ENCODE measurements at regions not wholly inside any gene's neighbourhood (a gene's known extent, or its start where the extent isn't known, plus 50 kb on each side); places are given as distances from the start of the nearest gene placed in this dataset.
A peak's percentile ranks its signal among the peaks of the same experiment; 100 is the strongest.

DNA sequence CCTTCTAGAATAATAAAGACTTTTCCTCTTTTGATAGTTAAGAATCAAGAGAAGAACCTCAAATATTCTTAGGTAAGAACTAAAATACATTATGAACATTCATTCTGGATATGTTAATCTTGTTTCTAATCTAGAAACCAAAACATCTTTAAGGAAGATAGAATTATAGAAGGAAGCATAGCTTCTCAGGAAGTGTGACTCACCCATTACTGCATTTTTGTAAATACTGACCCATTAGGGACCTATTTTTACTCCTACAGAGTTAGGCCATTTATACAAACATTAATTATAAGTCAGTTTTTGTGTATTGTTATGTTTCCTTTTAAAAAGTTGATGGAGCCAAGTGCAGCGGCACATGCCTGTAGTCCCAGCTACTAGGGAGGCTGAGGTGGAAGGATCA is 147.1 kb downstream of the NUFIP1 start:
- peaks cover 0 to 2% (median 0%) of the 10 kb centered on the region in 4 donors for H3K27me3 ChIP-seq (ENCODE audit: control insufficient read depth in 4 of 4, insufficient read depth in 4 of 4, low read length in 3 of 4)
- no peak overlapping the region for H3K9ac ChIP-seq (ENCODE audit: low read depth in 1 of 2, low read length in 2 of 2)
- H3K9me3 ChIP-seq (ENCODE audit: control insufficient read depth in 4 of 4, low read length in 3 of 4): no peaks in the 10 kb centered on the region
- H3K36me3 ChIP-seq (ENCODE audit: control insufficient read depth in 4 of 4, insufficient read depth in 3 of 4, low read depth in 1 of 4, low read length in 3 of 4): no peaks in the 10 kb centered on the region
- TF ChIP-seq JUND (IDR thresholded peaks at IDR 0.05) (peak in 1 of 2 donors; percentile 32), REST (IDR thresholded peaks at IDR 0.05) (no peak)
- H3K4me1 ChIP-seq (ENCODE audit: control insufficient read depth in 4 of 4, insufficient read depth in 4 of 4, low read length in 3 of 4): no peaks in the 10 kb centered on the region
- DNase-seq (ENCODE audit: low spot score): no peak
- H3K27ac ChIP-seq (ENCODE audit: low read depth in 1 of 2, low read length in 2 of 2): no peak overlapping the region
- WGBS: 82% methylated on average over 1 of the region's 1 CpG
- no peak overlapping the region for H3K4me3 ChIP-seq (ENCODE audit: low read depth in 1 of 3, low read length in 3 of 3)

GRCh38 chr13:44840131-44840530 is 149.1 kb downstream of the NUFIP1 start:
- 61% methylated on average over 2 of the region's 2 CpGs for WGBS
- no peaks in the 10 kb centered on the region for H3K36me3 ChIP-seq (ENCODE audit: control insufficient read depth in 4 of 4, insufficient read depth in 3 of 4, low read depth in 1 of 4, low read length in 3 of 4)
- H3K9ac ChIP-seq (ENCODE audit: low read depth in 1 of 2, low read length in 2 of 2): no peak overlapping the region
- H3K27ac ChIP-seq (ENCODE audit: low read depth in 1 of 2, low read length in 2 of 2): no peak overlapping the region
- TF ChIP-seq HNF4G (IDR thresholded peaks at IDR 0.05): no peak
- TF ChIP-seq ATF3 (IDR thresholded peaks at IDR 0.05): no peak
- no peak for TF ChIP-seq FOXA1 (IDR thresholded peaks at IDR 0.05)
- TF ChIP-seq JUND (IDR thresholded peaks at IDR 0.05): no peak
- TF ChIP-seq REST (IDR thresholded peaks at IDR 0.05): no peak
- TF ChIP-seq MAX (IDR thresholded peaks at IDR 0.05): no peak
- TF ChIP-seq HNF4A (conservative IDR thresholded peaks at IDR 0.05): no peak
- TF ChIP-seq RXRA (IDR thresholded peaks at IDR 0.05): no peak
- no peak for TF ChIP-seq GABPA (IDR thresholded peaks at IDR 0.05 in 1 of 2, conservative IDR thresholded peaks at IDR 0.05 in 1 of 2)
- no peak for TF ChIP-seq RAD21 (IDR thresholded peaks at IDR 0.05)
- TF ChIP-seq, protein P1, sequence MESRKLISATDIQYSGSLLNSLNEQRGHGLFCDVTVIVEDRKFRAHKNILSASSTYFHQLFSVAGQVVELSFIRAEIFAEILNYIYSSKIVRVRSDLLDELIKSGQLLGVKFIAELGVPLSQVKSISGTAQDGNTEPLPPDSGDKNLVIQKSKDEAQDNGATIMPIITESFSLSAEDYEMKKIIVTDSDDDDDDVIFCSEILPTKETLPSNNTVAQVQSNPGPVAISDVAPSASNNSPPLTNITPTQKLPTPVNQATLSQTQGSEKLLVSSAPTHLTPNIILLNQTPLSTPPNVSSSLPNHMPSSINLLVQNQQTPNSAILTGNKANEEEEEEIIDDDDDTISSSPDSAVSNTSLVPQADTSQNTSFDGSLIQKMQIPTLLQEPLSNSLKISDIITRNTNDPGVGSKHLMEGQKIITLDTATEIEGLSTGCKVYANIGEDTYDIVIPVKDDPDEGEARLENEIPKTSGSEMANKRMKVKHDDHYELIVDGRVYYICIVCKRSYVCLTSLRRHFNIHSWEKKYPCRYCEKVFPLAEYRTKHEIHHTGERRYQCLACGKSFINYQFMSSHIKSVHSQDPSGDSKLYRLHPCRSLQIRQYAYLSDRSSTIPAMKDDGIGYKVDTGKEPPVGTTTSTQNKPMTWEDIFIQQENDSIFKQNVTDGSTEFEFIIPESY (IDR thresholded peaks at IDR 0.05): no peak
- TF ChIP-seq FOXA2 (IDR thresholded peaks at IDR 0.05): no peak
- no peak for TF ChIP-seq YY1 (IDR thresholded peaks at IDR 0.05)
- no peak for TF ChIP-seq NR2F2 (IDR thresholded peaks at IDR 0.05)
- TF ChIP-seq SP1 (IDR thresholded peaks at IDR 0.05): no peak
- TF ChIP-seq TAF1 (conservative IDR thresholded peaks at IDR 0.05): no peak
- TF ChIP-seq EGR1 (IDR thresholded peaks at IDR 0.05; ENCODE audit: low read depth in 2 of 2): no peak
- TF ChIP-seq CTCF (IDR thresholded peaks at IDR 0.05; ENCODE audit: low read depth, low read length, missing input control): no peak
- DNase-seq (ENCODE audit: low spot score): no peak
- no peaks in the 10 kb centered on the region for H3K9me3 ChIP-seq (ENCODE audit: control insufficient read depth in 4 of 4, low read length in 3 of 4)
- no peak overlapping the region for H3K4me3 ChIP-seq (ENCODE audit: low read depth in 1 of 3, low read length in 3 of 3)
- H3K27me3 ChIP-seq (ENCODE audit: control insufficient read depth in 4 of 4, insufficient read depth in 4 of 4, low read length in 3 of 4): peaks cover 0 to 2% (median 0%) of the 10 kb centered on the region in 4 donors
- H3K4me1 ChIP-seq (ENCODE audit: control insufficient read depth in 4 of 4, insufficient read depth in 4 of 4, low read length in 3 of 4): no peaks in the 10 kb centered on the region

Data from liver (tissue), 8 donors.